ENCODE measurements at regions not wholly inside any gene's neighbourhood (a gene's known extent, or its start where the extent isn't known, plus 50 kb on each side); places are given as distances from the start of the nearest gene placed in this dataset.

- DNase-seq = no peak
Measured at GRCh38 chr18:24949908-24950307, 402.1 kb downstream of the ZNF521 start.

GRCh38 chr18:24954341-24954740 is 397.6 kb downstream of the ZNF521 start:
- DNase-seq = no peak

DNA sequence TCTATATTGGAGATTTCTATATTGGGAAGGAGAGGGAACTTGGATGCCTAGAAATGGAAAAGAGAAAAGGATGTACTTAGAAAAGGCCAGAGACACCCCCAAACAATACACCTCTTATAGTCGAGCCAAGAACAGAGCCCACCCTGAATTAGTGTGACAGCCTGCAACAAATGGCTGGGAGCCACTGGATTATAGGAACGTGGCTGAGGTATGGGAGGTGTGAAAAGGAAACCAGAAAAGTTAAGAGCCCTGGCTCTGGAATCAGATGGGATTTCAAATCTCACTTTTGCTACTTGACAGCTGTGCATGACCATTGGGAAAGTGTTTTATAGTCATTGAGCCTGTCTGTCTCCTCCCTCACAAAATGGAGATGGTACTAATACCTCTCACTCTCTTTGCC is 394.0 kb downstream of the ZNF521 start:
- DNase-seq = no peak

DNA sequence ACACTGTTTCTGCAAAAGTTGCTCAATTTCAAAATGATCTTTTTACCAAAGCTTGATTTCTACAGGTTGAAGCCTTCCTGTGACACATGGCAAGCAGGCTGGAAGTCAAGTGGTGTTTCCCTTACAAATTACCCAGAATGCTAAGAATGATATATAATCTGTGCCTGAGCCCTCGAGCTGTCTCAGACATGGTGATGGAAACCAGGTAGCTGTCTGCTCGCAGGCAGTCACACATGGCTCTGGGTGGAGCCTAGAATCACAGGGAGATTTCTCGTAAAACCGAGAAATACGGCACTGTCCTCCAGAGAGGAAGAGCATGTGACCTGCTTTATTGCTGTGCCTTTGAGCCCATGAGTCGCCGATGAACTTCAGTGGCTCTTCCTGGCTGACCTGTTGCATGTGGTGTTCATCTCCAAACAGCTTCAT is 392.9 kb downstream of the ZNF521 start:
- DNase-seq = no peak

- no peak for DNase-seq
Measured at GRCh38 chr18:24964216-24964615, 387.8 kb downstream of the ZNF521 start.

GRCh38 chr18:24968238-24968775 is 383.7 kb downstream of the ZNF521 start:
- no peak for DNase-seq

DNA sequence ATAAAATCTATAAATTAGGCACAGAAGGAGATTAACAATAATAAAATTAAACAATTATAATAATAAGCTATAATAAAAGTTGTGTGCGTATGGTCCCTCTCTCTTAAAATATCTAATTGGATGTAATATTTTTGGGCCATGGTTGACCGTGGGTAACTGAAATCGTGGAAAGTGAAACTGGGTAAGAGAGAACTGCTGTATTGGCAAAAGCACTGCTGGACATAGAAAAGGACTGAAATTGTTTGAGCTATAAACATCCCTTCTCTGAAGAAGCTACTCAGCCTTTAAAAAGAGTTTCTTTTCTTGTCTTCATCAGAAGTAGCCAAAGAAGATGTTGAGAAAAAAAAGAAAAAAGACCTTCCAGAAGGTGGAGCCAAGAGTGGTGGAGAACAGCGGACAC is 379.4 kb downstream of the ZNF521 start:
- DNase-seq = no peak

- no peak for DNase-seq
Measured at GRCh38 chr18:24974431-24974830, 377.5 kb downstream of the ZNF521 start.

- DNase-seq = no peak
Measured at GRCh38 chr18:24975496-24976372, 376.2 kb downstream of the ZNF521 start.

DNA sequence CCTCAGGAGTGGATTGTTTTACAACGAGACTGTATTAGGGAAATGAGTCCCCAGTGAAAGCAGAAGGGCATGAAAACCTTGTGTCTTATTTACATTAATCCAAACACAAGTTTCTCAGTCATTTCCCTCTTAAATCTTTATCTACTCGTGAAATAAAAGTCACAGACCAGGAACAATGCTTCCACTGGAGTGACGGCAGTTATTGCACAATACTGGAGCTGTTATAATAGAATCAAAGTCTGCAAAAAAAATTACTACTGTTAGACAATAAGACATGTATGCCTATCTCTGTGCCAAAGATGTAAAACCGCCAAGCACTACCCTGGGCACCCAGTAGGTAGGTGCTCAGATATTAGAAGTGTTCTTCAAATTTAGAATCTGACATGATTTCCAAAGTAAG is 375.5 kb downstream of the ZNF521 start:
- no peak for DNase-seq

GRCh38 chr18:24979235-24979634 is 372.7 kb downstream of the ZNF521 start:
- no peak for DNase-seq

DNA sequence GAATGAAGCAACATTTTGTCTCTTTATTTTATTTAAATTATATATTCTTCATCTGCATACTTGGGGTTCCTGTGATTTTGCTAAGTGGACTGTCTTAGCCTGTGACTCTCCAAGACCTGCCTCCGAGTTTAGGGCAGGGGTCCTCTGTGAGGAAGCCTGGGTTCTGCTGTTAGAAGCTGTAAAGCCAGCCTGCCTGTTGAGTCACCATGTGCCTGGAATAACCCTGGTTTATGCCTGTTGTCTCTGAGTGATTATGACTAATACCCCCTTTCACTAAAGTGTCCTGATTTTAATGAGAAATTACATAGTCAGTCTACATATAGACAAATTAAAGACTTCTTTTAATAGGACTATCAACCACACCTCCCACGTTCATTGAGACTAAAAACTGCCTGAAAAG is 369.1 kb downstream of the ZNF521 start:
- no peak for DNase-seq

- DNase-seq = no peak
Measured at GRCh38 chr18:24983566-24984139, 368.3 kb downstream of the ZNF521 start.

DNA sequence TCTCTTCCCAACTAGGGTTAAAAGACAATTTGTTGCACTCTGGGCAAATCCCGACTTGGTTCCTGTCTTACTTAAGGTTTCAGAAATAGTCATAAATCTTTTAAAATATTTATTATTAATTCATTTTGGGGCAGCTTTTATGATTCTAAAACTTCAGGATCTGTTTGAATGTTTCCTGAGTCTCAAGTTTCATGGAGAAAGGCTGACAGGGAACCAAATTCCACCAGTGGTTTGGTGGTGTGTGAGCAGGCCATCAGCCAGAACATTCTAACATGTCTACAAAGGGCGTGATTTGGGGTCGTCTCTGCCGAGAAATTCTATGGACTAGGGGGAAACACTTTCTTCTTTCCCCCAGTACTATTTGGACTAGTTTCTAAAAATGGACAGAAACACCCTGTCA is 366.4 kb downstream of the ZNF521 start:
- no peak for DNase-seq

DNA sequence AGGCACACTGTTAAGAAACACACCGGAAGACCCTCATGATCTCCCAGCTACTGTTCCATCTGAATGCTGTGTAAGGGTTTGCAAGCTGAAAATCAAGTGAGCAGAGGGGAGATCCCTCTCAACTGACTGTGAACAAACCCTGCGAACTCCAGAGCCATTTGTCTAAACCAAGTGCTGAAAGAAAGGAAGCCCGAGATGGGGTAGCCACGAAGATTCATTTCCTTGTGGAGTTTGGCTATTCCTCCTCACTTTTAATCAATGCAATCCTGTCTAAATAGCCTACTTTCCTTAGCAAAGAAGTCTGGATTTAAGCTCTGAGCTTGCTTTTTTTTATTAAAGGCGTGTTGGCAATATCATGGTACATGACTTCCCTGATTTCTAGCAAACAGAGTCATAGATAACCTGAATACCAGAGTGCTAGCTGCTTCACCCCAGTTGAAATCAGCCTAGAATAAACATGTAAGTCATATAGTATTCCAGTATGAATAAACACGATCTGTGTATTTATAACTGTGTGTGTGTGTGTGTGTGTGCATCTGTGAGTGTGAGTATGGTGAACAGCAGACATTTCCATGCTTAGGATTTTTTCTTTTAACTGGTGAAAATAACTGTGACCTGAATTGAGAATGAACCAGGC is 365.2 kb downstream of the ZNF521 start:
- no peak for DNase-seq

- no peak for DNase-seq
Measured at GRCh38 chr18:24987303-24988252, 364.4 kb downstream of the ZNF521 start.

GRCh38 chr18:24988253-24988840 is 363.6 kb downstream of the ZNF521 start:
- DNase-seq = no peak

DNA sequence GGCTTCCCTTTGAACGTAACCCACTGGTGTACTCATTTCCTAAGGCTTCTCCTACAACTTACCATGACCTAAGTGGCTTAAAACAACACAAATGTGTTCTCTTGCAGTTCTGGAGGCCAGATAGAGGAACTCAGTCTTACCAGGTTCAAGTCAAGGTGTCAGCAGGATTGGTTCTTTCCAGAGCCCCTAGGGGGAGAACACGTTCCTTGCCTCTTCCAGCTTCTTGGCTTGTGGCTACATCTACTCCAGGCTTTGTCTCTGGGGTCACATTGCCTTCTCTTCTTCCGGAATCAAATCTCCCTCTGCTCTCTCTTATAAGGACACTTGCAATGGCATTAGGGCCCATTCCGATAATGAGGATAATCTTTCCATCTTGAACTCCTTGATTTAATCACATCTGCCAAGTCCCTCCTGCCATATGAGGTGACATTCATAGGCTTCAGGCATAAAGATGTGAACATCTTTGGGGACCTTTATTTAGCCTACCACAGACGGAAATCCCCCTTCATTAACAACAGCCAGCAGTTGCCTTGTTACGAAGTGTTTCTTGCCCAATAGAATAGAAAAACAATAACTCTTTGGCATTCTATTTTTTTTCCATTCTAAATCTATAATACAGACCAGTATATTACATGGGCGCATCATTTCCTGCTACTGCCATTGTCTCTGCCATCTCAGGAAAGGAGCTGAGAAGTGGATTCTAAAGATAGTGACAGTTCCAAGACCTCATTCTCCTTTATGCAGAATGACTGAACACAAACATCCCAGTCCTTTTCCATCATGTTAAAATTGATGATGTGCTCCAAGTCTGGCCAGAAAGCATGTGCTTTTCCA is 362.0 kb downstream of the ZNF521 start:
- no peak for DNase-seq

DNA sequence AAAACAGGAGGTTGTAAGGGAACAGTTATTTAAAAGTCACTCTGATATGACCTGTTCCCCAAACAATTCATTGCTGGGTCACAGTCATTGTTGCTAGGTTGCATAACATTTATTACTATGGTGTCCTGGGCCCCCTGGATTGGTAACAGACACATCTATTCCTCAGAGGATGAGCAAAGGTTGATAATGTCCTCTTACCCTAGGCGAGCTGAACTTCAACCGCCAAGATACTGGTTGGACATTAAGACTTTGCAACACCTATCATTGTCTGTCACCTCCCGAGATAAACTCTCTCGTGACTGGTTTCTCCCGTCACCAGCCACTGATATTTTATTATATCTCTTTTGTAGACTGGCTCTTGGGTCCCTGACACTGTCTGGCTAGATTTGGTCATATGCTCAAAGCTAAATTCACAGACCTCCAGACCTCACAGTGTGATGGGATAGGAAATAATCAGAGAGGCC is 361.3 kb downstream of the ZNF521 start:
- no peak for DNase-seq

DNA sequence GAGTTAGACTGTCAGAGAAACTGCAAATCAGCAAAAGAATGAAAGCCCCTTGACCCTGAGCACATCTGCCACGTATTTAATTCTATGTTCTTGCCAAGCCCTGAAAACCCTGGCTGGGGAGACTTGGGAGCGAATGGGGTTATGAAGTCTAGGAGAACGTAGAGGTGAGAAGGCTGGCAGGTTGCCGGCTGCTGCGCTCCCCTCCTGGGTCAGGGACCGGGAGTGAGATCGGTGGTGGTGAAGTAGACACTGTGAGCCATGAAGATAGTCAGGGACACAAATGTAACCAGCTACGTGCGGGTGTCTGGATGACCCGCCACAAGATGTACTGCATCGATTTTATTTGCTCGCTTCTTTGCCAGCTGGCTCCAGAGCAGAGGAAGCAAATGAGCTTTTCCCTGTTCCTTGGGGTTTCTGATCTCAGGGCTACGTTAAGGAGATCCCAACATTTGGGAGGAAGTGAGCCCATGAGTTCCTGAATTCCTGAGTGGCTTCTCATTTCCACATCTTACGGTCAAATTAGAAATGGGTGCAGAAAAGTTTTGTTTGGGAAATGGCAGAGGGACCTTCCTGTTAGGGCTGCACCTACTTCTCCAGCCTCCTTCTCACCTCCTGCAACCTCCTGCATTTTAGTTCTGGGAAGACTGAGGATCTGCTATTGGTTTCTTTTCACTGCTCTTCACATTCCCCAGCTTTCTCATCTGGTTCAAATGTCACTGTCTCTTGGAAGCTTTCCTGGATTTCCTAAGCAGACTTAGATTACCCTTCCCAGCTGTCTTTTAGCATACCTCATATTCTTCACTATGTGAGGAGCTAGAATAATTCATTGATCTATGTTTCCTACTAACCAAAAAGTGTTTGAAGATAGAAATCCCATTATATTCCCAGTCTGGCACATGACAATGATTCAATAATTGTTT is 360.6 kb downstream of the ZNF521 start:
- DNase-seq = no peak
